Spleen (tissue), 11 donors: ENCODE measurements at regions not wholly inside any gene's neighbourhood (a gene's known extent, or its start where the extent isn't known, plus 50 kb on each side); places are given as distances from the start of the nearest gene placed in this dataset.

Experiments
- DNase-seq: peaks from one replicate; pipeline ENCODE4 v3.0.0-alpha.2; 2020
- H3K27ac ChIP-seq, 8 donors: fragments of 200-600 bp; sonication (generic) in 7 of 8; 1 replicate in 4 of 8; 2 replicates in 4 of 8; pipeline versions ENCODE4 v1.5.0 to v1.8.0; 2016 to 2021; ENCODE audit warnings: inconsistent platforms in 4 of 8, mild to moderate bottlenecking in 4 of 8, moderate library complexity in 1 of 8
- H3K27me3 ChIP-seq, 7 donors: fragments of 200-600 bp; sonication (generic) in 6 of 7; replicated peaks in 1 of 7; 1 replicate in 4 of 7; 2 replicates in 3 of 7; pipeline versions ENCODE4 v1.5.0 to v1.8.0; 2016 to 2021; ENCODE audit warnings: inconsistent platforms in 3 of 7, mild to moderate bottlenecking in 1 of 7
- H3K36me3 ChIP-seq, 6 donors: fragments of 200-600 bp; sonication (generic) in 5 of 6; 1 replicate in 4 of 6; 2 replicates in 2 of 6; pipeline versions ENCODE4 v1.5.0 to v1.8.0; 2016 to 2021; ENCODE audit warnings: inconsistent platforms in 2 of 6
- H3K4me1 ChIP-seq, 6 donors: fragments of 200-600 bp; sonication (generic) in 5 of 6; 1 replicate in 3 of 6; 2 replicates in 3 of 6; pipeline versions ENCODE4 v1.5.0 to v1.8.0; 2016 to 2021; ENCODE audit warnings: inconsistent platforms in 3 of 6
- H3K4me3 ChIP-seq, 8 donors: fragments of 200-600 bp; sonication (generic) in 7 of 8; 1 replicate in 4 of 8; 2 replicates in 4 of 8; pipeline versions ENCODE4 v1.5.0 to v1.8.0; 2016 to 2021; ENCODE audit warnings: inconsistent platforms in 4 of 8, mild to moderate bottlenecking in 4 of 8, moderate library complexity in 2 of 8
- H3K9me3 ChIP-seq, 8 donors: fragments of 200-600 bp; sonication (generic) in 7 of 8; 1 replicate in 4 of 8; 2 replicates in 4 of 8; pipeline versions ENCODE4 v1.5.0 to v1.8.0; 2016 to 2021; ENCODE audit warnings: inconsistent platforms in 4 of 8
- POLR2A ChIP-seq, 3 donors: fragments of 450-650 bp; IDR thresholded peaks; one replicate each; pipeline ENCODE4 v1.5.1; 2017; ENCODE audit warnings: antibody characterized with exemption in 3 of 3, mild to moderate bottlenecking in 1 of 3
- POLR2AphosphoS5 ChIP-seq, 3 donors: sonication (generic); formaldehyde crosslinking; IDR thresholded peaks; one replicate each; pipeline ENCODE4 v1.5.1; 2017; ENCODE audit warnings: antibody characterized with exemption in 3 of 3
- WGBS, 5 donors: extraction: QIAGEN DNeasy Blood & Tissue Kit in 3 of 5; methylation state at CpG; one replicate each; pipeline versions ENCODE4 v1.1.5 to v1.1.7; 2013 to 2018; 5-methylcytosine and 5-hydroxymethylcytosine counted together
- intact Hi-C: fragments of 100-400 bp; cut with DNase I; formaldehyde crosslinking; loops from one replicate; pipeline ENCODE4 v1.15.0; 2023; ENCODE audit warnings: low total_unique reads
- TF ChIP-seq, protein P1 (sequence below), 11 experiments: fragments of 200-600 bp in 7 of 11; fragments of 450-650 bp in 4 of 11; sonication (generic) in 4 of 11; IDR thresholded peaks in 8 of 11; conservative IDR thresholded peaks in 3 of 11; 1 replicate in 7 of 11; 2 replicates in 4 of 11; pipeline versions ENCODE4 v1.4.0 to v1.8.0; 2016 to 2021; ENCODE audit warnings: antibody characterized with exemption in 11 of 11, inconsistent platforms in 4 of 11, mild to moderate bottlenecking in 1 of 11
- donor health status: healthy with polysubstance abuse.
- donor health status: DM: no; HTN: no; CAD: no; lungs with moderate emphysema.
- donor health status: DM: no; HTN: no; CAD: no.
- donor health status: Bipolar disorder and iron deficiency.
- donor health status: healthy.
- donor health status: DM: no; HTN: no; CAD: no.
- donor health status: DM: yes; HTN: yes; CAD: no.

DNA sequence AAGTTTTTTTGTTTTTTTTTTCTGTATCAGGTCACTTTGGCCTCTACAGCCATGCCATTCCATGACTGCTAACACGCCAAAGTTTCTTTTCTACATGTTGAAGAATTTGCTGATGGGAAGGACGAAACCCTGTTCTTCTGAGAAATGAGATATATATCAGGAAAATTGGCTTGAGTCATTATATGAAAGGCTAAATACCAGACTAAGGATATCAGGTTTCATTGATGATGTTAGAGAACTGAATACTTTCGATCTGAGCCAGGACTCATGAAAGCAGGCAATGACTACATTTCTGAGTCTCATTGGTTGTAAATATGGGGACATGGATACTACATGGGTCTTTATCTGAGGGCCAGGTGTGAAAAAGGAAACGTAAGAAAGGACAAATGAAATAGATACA is 181.4 kb downstream of the OSR1 start:
- Histone ChIP-seq H3K27ac (no peak overlapping the region), H3K27me3 (no peaks in the 10 kb centered on the region), H3K9me3 (peaks cover 0 to 22% (median 12%) of the 10 kb centered on the region in 8 donors), H3K36me3 (no peaks in the 10 kb centered on the region), H3K4me3 (no peak overlapping the region), H3K4me1 (no peaks in the 10 kb centered on the region)
- DNase-seq = no peak
- intact Hi-C loops = no loop called here
- TF ChIP-seq, protein P1, sequence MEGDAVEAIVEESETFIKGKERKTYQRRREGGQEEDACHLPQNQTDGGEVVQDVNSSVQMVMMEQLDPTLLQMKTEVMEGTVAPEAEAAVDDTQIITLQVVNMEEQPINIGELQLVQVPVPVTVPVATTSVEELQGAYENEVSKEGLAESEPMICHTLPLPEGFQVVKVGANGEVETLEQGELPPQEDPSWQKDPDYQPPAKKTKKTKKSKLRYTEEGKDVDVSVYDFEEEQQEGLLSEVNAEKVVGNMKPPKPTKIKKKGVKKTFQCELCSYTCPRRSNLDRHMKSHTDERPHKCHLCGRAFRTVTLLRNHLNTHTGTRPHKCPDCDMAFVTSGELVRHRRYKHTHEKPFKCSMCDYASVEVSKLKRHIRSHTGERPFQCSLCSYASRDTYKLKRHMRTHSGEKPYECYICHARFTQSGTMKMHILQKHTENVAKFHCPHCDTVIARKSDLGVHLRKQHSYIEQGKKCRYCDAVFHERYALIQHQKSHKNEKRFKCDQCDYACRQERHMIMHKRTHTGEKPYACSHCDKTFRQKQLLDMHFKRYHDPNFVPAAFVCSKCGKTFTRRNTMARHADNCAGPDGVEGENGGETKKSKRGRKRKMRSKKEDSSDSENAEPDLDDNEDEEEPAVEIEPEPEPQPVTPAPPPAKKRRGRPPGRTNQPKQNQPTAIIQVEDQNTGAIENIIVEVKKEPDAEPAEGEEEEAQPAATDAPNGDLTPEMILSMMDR (IDR thresholded peaks at IDR 0.05 in 8 of 11, conservative IDR thresholded peaks at IDR 0.05 in 3 of 11) = no peak
- no peak for TF ChIP-seq POLR2A (IDR thresholded peaks at IDR 0.05)
- 75 to 84% (median 81%) methylated on average over 4 of the region's 4 CpGs for WGBS, 5 donors

DNA sequence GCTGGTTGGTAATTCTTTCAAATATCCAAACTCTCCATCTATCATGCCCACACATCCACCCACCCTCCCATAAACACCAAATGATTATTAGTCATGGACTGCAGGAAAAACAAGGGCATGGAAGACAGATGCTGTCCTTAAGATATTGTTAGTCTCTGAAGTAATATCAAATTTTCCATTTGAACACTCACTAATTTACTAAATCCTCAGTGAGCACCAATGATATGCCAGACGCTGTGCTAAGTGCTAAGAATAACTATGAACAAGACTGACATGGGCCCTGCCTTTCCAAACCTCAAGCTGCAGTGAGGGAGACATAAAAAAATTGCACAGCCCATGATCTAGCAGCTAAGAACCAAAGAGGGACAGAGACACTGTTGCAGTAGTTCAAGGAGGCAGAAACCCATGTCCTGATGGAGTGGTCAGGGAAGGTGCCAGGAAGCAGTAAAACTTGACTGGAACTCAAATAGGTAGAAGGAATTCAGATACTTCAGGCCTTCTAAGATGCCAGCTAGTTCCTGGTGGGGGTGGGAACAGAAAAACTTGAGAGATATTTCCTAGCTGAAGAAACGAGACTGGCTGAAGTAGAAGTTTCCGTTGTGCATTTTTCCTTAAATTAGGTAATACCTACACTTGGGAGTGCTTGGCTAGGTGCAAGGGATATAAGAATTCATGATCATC is 182.1 kb downstream of the OSR1 start:
- TF ChIP-seq POLR2AphosphoS5 (IDR thresholded peaks at IDR 0.05) (no peak), POLR2A (IDR thresholded peaks at IDR 0.05) (no peak)
- TF ChIP-seq, protein P1 (IDR thresholded peaks at IDR 0.05 in 8 of 11, conservative IDR thresholded peaks at IDR 0.05 in 3 of 11) = no peak
- DNase-seq = no peak

DNA sequence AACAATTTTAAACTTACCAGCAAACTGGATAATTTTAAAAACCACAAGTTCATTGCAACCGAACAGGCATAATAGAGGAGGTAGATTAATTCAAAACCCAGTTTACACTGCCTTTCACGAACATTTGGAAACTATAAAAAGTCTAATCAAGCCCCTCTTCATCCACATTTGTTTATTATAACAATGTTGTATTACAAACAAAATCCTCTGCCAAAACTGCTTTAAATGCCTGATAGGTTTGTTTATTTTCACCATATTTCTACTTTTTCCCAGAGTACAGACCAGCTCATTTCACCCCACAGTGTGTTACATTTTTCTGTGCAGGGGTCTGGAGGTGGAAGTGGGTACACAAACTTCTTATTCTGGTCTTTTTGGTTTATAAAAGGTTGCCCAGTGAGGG is 184.2 kb downstream of the OSR1 start:
- WGBS, 5 donors = 69 to 87% (median 80%) methylated on average over 2 of the region's 2 CpGs
- no peak for DNase-seq
- Histone ChIP-seq H3K4me3 (no peak overlapping the region), H3K27ac (no peak overlapping the region), H3K36me3 (no peaks in the 10 kb centered on the region), H3K9me3 (peaks cover 0 to 4% (median 0%) of the 10 kb centered on the region in 8 donors), H3K4me1 (no peaks in the 10 kb centered on the region), H3K27me3 (no peaks in the 10 kb centered on the region)
- intact Hi-C loops = no loop called here
- TF ChIP-seq, protein P1 (IDR thresholded peaks at IDR 0.05 in 8 of 11, conservative IDR thresholded peaks at IDR 0.05 in 3 of 11) = no peak
- TF ChIP-seq POLR2A (IDR thresholded peaks at IDR 0.05) = no peak
- no peak for TF ChIP-seq POLR2AphosphoS5 (IDR thresholded peaks at IDR 0.05)

More for the DNA sequence above, 182.1 kb downstream of the OSR1 start:
- no peak overlapping the region for H3K4me3 ChIP-seq
- H3K36me3 ChIP-seq = no peaks in the 10 kb centered on the region
- WGBS, 5 donors = 80 to 87% (median 83%) methylated on average over 3 of the region's 3 CpGs
- peaks cover 0 to 16% (median 10%) of the 10 kb centered on the region in 8 donors for H3K9me3 ChIP-seq
- no peaks in the 10 kb centered on the region for H3K4me1 ChIP-seq
- intact Hi-C loops = no loop called here
- no peak overlapping the region for H3K27ac ChIP-seq
- H3K27me3 ChIP-seq = no peaks in the 10 kb centered on the region

DNA sequence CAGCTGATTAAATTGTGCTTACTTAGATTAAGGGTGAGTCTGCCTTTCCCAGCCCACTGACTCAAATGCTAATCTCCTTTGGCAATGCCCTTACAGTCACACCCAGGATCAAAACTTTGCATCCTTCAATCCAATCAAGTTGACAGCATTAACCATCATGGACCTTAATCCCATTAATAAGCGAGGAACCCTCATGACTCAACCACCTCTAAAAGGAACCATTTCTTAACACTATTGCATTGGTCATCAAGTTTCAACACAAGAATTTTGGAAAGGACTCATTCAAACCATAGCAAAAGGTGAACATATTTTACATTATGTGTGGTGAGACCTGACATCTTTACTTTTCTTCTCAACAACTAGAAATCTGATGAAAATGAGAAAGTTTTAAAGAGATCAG is 187.0 kb downstream of the OSR1 start:
- H3K27me3 ChIP-seq = no peaks in the 10 kb centered on the region
- H3K9me3 ChIP-seq = peaks cover 0 to 13% (median 5%) of the 10 kb centered on the region in 8 donors
- H3K36me3 ChIP-seq = no peaks in the 10 kb centered on the region

More for the DNA sequence above, 187.0 kb downstream of the OSR1 start:
- no peak for DNase-seq
- Histone ChIP-seq H3K4me1 (no peaks in the 10 kb centered on the region), H3K4me3 (no peak overlapping the region), H3K27ac (no peak overlapping the region)
- TF ChIP-seq, protein P1 (IDR thresholded peaks at IDR 0.05 in 8 of 11, conservative IDR thresholded peaks at IDR 0.05 in 3 of 11) = no peak
- TF ChIP-seq POLR2A (IDR thresholded peaks at IDR 0.05) = no peak
- no peak for TF ChIP-seq POLR2AphosphoS5 (IDR thresholded peaks at IDR 0.05)
- 78 to 93% (median 87%) methylated on average over 1 of the region's 1 CpG for WGBS, 5 donors
- intact Hi-C loops = no loop called here
